ENCODE measurements at regions not wholly inside any gene's neighbourhood (a gene's known extent, or its start where the extent isn't known, plus 50 kb on each side); places are given as distances from the start of the nearest gene placed in this dataset.

DNA sequence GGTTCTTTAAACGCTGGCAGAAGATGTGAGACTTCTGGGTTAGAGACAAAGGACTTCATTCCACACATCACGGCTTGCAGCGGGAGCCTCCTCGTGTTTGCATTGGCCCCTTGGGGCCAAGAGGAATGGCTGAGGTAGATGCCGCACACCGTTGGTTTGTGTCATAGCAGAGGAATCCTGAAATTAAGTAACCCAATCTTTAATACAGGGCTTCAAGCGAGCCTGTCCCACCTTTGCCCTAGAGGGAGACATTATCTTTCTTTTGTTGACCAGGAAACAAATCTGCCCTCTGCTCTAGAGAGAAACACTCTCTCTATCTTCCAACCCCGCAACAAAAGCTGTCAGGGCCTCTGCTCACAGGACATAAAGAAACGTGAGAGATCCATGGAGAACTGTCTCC, 277.5 kb upstream of the ZFP64 start:
- no peak for DNase-seq (ENCODE audit: low read depth, low spot score)
- Histone ChIP-seq H3K9me3 (ENCODE audit: control insufficient read depth in 1 of 2, insufficient read depth in 1 of 2, low read depth in 1 of 2, low read length in 2 of 2) (peaks cover 0 to 4% of the 10 kb centered on the region in 2 experiments; a peak in 1 of 4 replicates), H3K4me3 (replicated peaks in 1 of 2; ENCODE audit: low read depth in 1 of 2, low read length in 2 of 2) (no peak overlapping the region), H3K4me1 (ENCODE audit: control insufficient read depth in 1 of 2, insufficient read depth in 2 of 2, low read length in 2 of 2) (no peaks in the 10 kb centered on the region), H3K27me3 (ENCODE audit: insufficient read depth, low read length) (no peaks in the 10 kb centered on the region), H3K79me2 (ENCODE audit: insufficient read depth, low read length) (no peaks in the 10 kb centered on the region), H4K20me1 (ENCODE audit: insufficient read depth) (no peaks in the 10 kb centered on the region), H3K9me2 (ENCODE audit: insufficient read depth) (no peaks in the 10 kb centered on the region), H3K9ac (ENCODE audit: low read length) (no peak overlapping the region), H3K27ac (ENCODE audit: low read depth, low read length) (no peak overlapping the region), H3K36me3 (ENCODE audit: control insufficient read depth in 1 of 2, insufficient read depth in 2 of 2, low read length in 2 of 2) (no peaks in the 10 kb centered on the region), H3K4me2 (ENCODE audit: low read length) (no peak overlapping the region), H2AFZ (ENCODE audit: low read depth, low read length, poor library complexity, severe bottlenecking) (no peak overlapping the region)
- intact Hi-C loops (cut with micrococcal nuclease) = no loop called here
- no peak for TF ChIP-seq ZFX (IDR thresholded peaks at IDR 0.05)
- TF ChIP-seq, protein P1, sequence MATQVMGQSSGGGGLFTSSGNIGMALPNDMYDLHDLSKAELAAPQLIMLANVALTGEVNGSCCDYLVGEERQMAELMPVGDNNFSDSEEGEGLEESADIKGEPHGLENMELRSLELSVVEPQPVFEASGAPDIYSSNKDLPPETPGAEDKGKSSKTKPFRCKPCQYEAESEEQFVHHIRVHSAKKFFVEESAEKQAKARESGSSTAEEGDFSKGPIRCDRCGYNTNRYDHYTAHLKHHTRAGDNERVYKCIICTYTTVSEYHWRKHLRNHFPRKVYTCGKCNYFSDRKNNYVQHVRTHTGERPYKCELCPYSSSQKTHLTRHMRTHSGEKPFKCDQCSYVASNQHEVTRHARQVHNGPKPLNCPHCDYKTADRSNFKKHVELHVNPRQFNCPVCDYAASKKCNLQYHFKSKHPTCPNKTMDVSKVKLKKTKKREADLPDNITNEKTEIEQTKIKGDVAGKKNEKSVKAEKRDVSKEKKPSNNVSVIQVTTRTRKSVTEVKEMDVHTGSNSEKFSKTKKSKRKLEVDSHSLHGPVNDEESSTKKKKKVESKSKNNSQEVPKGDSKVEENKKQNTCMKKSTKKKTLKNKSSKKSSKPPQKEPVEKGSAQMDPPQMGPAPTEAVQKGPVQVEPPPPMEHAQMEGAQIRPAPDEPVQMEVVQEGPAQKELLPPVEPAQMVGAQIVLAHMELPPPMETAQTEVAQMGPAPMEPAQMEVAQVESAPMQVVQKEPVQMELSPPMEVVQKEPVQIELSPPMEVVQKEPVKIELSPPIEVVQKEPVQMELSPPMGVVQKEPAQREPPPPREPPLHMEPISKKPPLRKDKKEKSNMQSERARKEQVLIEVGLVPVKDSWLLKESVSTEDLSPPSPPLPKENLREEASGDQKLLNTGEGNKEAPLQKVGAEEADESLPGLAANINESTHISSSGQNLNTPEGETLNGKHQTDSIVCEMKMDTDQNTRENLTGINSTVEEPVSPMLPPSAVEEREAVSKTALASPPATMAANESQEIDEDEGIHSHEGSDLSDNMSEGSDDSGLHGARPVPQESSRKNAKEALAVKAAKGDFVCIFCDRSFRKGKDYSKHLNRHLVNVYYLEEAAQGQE (IDR thresholded peaks at IDR 0.05; ENCODE audit: low read depth) = no peak
- TF ChIP-seq CTCF (IDR thresholded peaks at IDR 0.05 in 2 of 3, conservative IDR thresholded peaks at IDR 0.05 in 1 of 3; ENCODE audit: borderline replicate concordance in 1 of 3, insufficient read depth in 1 of 3, low read depth in 2 of 3, low read length in 2 of 3) = no peak
- no peak for TF ChIP-seq RAD21 (IDR thresholded peaks at IDR 0.05; ENCODE audit: low read depth)
- no peak for TF ChIP-seq FOSL1 (IDR thresholded peaks at IDR 0.05; ENCODE audit: low read depth)
- no peak for TF ChIP-seq TCF7L2 (IDR thresholded peaks at IDR 0.05; ENCODE audit: borderline replicate concordance, extremely low read depth, insufficient read depth, insufficient read length)
- TF ChIP-seq POLR2AphosphoS5 (IDR thresholded peaks at IDR 0.05; ENCODE audit: low read depth, low read length) = no peak
- no peak for TF ChIP-seq ELF1 (IDR thresholded peaks at IDR 0.05; ENCODE audit: borderline replicate concordance, low read depth)
- no peak for TF ChIP-seq CBX3 (IDR thresholded peaks at IDR 0.05; ENCODE audit: low read depth)
- no peak for TF ChIP-seq EZH2phosphoT487 (IDR thresholded peaks at IDR 0.05; ENCODE audit: borderline replicate concordance)
- TF ChIP-seq, protein P2, sequence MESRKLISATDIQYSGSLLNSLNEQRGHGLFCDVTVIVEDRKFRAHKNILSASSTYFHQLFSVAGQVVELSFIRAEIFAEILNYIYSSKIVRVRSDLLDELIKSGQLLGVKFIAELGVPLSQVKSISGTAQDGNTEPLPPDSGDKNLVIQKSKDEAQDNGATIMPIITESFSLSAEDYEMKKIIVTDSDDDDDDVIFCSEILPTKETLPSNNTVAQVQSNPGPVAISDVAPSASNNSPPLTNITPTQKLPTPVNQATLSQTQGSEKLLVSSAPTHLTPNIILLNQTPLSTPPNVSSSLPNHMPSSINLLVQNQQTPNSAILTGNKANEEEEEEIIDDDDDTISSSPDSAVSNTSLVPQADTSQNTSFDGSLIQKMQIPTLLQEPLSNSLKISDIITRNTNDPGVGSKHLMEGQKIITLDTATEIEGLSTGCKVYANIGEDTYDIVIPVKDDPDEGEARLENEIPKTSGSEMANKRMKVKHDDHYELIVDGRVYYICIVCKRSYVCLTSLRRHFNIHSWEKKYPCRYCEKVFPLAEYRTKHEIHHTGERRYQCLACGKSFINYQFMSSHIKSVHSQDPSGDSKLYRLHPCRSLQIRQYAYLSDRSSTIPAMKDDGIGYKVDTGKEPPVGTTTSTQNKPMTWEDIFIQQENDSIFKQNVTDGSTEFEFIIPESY (IDR thresholded peaks at IDR 0.05; ENCODE audit: extremely low read depth, insufficient replicate concordance, low read length) = no peak
- no peak for TF ChIP-seq EZH2 (IDR thresholded peaks at IDR 0.05)
- TF ChIP-seq, protein P3, sequence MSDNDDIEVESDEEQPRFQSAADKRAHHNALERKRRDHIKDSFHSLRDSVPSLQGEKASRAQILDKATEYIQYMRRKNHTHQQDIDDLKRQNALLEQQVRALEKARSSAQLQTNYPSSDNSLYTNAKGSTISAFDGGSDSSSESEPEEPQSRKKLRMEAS (IDR thresholded peaks at IDR 0.05) = no peak
- TF ChIP-seq EGR1 (IDR thresholded peaks at IDR 0.05; ENCODE audit: low read depth) = no peak
- TF ChIP-seq ATF3 (IDR thresholded peaks at IDR 0.05) = no peak
- TF ChIP-seq CEBPB (IDR thresholded peaks at IDR 0.05; ENCODE audit: low read depth) = no peak
- no peak for TF ChIP-seq SIN3A (IDR thresholded peaks at IDR 0.05; ENCODE audit: low read depth)
- ChIA-PET POLR2A (no interaction called here), CTCF (no interaction called here), RAD21 (ENCODE audit: low non-redundant PET in 1 of 2, low total read pairs in 2 of 2, uncharacterized antibody in 2 of 2, unreplicated experiment in 2 of 2) (no interaction called here)
- no peak for ATAC-seq
- BruUV-seq (replicated peaks) = no TSS peak

Data from HCT116 (cell line).